ENCODE measurements at regions not wholly inside any gene's neighbourhood (a gene's known extent, or its start where the extent isn't known, plus 50 kb on each side); places are given as distances from the start of the nearest gene placed in this dataset.

- TF ChIP-seq, protein P1, sequence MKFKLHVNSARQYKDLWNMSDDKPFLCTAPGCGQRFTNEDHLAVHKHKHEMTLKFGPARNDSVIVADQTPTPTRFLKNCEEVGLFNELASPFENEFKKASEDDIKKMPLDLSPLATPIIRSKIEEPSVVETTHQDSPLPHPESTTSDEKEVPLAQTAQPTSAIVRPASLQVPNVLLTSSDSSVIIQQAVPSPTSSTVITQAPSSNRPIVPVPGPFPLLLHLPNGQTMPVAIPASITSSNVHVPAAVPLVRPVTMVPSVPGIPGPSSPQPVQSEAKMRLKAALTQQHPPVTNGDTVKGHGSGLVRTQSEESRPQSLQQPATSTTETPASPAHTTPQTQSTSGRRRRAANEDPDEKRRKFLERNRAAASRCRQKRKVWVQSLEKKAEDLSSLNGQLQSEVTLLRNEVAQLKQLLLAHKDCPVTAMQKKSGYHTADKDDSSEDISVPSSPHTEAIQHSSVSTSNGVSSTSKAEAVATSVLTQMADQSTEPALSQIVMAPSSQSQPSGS (IDR thresholded peaks at IDR 0.05; ENCODE audit: low read length): no peak
Measured at GRCh38 chr9:744790-745484, 96.6 kb upstream of the DMRT1 start (continued).

DNA sequence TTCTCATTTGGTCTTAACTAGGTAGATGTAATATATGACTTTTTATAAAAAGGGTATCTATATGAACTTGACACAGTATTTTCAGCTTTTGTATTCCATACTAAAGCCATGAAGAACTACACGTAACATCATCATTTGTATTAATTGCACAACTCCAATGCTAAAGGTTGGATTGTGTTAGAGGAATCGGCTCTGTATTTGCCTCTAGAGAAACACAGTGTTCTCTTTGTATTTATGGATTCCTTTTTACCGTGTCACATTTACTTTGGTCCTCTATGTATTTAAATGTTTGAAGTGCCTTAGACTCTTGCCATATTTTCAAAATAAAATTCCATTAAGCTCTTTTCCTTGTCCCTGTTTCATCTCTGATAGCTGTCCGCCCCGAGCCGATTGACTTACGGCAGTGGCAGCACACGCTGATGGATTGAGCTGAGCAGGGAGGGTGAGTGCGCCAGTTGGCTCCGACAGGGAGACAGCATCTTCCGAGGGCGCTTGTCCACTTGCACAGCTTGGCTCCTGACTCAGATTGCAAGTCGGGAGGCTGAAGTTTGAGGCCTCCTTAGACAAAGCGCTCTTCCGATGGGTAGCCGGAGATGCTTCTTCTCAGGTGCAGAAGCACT lies 95.6 kb upstream of the DMRT1 start:
- Histone ChIP-seq H4K20me1 (ENCODE audit: control insufficient read depth, insufficient read depth) (no peaks in the 10 kb centered on the region), H3K27ac (ENCODE audit: control insufficient read depth, insufficient read depth) (no peak overlapping the region), H3K79me2 (ENCODE audit: control insufficient read depth, insufficient read depth, low read length) (no peaks in the 10 kb centered on the region), H2AFZ (ENCODE audit: control insufficient read depth, low read depth, low read length) (no peak overlapping the region), H3K4me2 (ENCODE audit: control insufficient read depth, insufficient read depth) (no peak overlapping the region), H3K27me3 (replicated peaks in 1 of 2; ENCODE audit: control insufficient read depth in 2 of 2, insufficient read depth in 2 of 2, low read length in 1 of 2) (peaks cover 0 to 6% of the 10 kb centered on the region in 2 experiments; a peak in 3 of 4 replicates), H3K4me1 (ENCODE audit: control insufficient read depth, insufficient read depth, low read length) (no peaks in the 10 kb centered on the region), H3K9ac (ENCODE audit: control insufficient read depth, insufficient read depth, low read length) (no peak overlapping the region), H3K9me3 (replicated peaks; ENCODE audit: control insufficient read depth, insufficient read depth, low read length) (no peaks in the 10 kb centered on the region), H3K4me3 (no peak overlapping the region), H3K36me3 (ENCODE audit: control insufficient read depth in 2 of 2, insufficient read depth in 2 of 2, low read length in 1 of 2) (no peaks in the 10 kb centered on the region)
- ChIA-PET RAD21 (ENCODE audit: unreplicated experiment) (no interaction called here), CTCF (interaction anchor here (0.6 to 0.8 kb wide), 2 partner anchors 104 to 134 kb away, joined by 3 to 4 read pairs; no protein-coding TSS in a partner anchor), SMC1A (ENCODE audit: uncharacterized antibody, unreplicated experiment) (no interaction called here), POLR2A (no interaction called here)
- DNase-seq (ENCODE audit: low read depth, low spot score) (no peak), ATAC-seq (no peak), FAIRE-seq (no peak)
- intact Hi-C loops (cut with micrococcal nuclease; ENCODE audit: unreplicated experiment) (no loop called here), in situ Hi-C loops (cut with MboI) (no loop called here)
- no TSS peak for BruUV-seq (replicated peaks)
- 57% methylated on average over 16 of the region's 16 CpGs for WGBS (ENCODE audit: insufficient coverage, insufficient replicate concordance, low lambda C conversion rate, missing lambda C conversion rate)
- TF ChIP-seq, protein P2, sequence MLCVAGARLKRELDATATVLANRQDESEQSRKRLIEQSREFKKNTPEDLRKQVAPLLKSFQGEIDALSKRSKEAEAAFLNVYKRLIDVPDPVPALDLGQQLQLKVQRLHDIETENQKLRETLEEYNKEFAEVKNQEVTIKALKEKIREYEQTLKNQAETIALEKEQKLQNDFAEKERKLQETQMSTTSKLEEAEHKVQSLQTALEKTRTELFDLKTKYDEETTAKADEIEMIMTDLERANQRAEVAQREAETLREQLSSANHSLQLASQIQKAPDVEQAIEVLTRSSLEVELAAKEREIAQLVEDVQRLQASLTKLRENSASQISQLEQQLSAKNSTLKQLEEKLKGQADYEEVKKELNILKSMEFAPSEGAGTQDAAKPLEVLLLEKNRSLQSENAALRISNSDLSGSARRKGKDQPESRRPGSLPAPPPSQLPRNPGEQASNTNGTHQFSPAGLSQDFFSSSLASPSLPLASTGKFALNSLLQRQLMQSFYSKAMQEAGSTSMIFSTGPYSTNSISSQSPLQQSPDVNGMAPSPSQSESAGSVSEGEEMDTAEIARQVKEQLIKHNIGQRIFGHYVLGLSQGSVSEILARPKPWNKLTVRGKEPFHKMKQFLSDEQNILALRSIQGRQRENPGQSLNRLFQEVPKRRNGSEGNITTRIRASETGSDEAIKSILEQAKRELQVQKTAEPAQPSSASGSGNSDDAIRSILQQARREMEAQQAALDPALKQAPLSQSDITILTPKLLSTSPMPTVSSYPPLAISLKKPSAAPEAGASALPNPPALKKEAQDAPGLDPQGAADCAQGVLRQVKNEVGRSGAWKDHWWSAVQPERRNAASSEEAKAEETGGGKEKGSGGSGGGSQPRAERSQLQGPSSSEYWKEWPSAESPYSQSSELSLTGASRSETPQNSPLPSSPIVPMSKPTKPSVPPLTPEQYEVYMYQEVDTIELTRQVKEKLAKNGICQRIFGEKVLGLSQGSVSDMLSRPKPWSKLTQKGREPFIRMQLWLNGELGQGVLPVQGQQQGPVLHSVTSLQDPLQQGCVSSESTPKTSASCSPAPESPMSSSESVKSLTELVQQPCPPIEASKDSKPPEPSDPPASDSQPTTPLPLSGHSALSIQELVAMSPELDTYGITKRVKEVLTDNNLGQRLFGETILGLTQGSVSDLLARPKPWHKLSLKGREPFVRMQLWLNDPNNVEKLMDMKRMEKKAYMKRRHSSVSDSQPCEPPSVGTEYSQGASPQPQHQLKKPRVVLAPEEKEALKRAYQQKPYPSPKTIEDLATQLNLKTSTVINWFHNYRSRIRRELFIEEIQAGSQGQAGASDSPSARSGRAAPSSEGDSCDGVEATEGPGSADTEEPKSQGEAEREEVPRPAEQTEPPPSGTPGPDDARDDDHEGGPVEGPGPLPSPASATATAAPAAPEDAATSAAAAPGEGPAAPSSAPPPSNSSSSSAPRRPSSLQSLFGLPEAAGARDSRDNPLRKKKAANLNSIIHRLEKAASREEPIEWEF (IDR thresholded peaks at IDR 0.05; ENCODE audit: insufficient replicate concordance, low read depth, low read length): no peak
- TF ChIP-seq, protein P3, sequence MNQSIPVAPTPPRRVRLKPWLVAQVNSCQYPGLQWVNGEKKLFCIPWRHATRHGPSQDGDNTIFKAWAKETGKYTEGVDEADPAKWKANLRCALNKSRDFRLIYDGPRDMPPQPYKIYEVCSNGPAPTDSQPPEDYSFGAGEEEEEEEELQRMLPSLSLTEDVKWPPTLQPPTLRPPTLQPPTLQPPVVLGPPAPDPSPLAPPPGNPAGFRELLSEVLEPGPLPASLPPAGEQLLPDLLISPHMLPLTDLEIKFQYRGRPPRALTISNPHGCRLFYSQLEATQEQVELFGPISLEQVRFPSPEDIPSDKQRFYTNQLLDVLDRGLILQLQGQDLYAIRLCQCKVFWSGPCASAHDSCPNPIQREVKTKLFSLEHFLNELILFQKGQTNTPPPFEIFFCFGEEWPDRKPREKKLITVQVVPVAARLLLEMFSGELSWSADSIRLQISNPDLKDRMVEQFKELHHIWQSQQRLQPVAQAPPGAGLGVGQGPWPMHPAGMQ (IDR thresholded peaks at IDR 0.05; ENCODE audit: borderline replicate concordance): no peak
- no peak for TF ChIP-seq RUNX3 (IDR thresholded peaks at IDR 0.05; ENCODE audit: low read length)
- TF ChIP-seq, protein P4, sequence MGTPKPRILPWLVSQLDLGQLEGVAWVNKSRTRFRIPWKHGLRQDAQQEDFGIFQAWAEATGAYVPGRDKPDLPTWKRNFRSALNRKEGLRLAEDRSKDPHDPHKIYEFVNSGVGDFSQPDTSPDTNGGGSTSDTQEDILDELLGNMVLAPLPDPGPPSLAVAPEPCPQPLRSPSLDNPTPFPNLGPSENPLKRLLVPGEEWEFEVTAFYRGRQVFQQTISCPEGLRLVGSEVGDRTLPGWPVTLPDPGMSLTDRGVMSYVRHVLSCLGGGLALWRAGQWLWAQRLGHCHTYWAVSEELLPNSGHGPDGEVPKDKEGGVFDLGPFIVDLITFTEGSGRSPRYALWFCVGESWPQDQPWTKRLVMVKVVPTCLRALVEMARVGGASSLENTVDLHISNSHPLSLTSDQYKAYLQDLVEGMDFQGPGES (IDR thresholded peaks at IDR 0.05): no peak

Measured in GM12878 (cell line).